ENCODE measurements at regions not wholly inside any gene's neighbourhood (a gene's known extent, or its start where the extent isn't known, plus 50 kb on each side); places are given as distances from the start of the nearest gene placed in this dataset.

DNA sequence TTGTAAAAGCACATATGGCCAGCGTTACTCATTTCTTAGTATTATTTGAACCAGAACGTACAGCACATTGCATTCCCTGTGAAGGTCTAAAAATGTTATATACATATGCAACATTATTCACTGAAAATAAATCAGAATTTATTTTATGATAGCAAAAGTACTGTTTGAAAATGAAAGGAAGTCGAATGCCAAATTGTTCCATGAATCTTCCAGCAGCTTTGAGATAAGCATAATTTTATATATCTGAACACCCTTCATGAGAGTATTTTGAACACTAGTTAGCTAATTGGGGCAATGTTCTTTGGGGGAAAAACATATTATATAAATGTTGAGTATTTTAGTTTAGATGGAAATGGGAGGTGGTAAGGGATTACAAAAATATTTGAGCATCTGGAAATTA lies 300.7 kb upstream of the SYT1 start:
- TF ChIP-seq, protein P1, sequence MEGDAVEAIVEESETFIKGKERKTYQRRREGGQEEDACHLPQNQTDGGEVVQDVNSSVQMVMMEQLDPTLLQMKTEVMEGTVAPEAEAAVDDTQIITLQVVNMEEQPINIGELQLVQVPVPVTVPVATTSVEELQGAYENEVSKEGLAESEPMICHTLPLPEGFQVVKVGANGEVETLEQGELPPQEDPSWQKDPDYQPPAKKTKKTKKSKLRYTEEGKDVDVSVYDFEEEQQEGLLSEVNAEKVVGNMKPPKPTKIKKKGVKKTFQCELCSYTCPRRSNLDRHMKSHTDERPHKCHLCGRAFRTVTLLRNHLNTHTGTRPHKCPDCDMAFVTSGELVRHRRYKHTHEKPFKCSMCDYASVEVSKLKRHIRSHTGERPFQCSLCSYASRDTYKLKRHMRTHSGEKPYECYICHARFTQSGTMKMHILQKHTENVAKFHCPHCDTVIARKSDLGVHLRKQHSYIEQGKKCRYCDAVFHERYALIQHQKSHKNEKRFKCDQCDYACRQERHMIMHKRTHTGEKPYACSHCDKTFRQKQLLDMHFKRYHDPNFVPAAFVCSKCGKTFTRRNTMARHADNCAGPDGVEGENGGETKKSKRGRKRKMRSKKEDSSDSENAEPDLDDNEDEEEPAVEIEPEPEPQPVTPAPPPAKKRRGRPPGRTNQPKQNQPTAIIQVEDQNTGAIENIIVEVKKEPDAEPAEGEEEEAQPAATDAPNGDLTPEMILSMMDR (IDR thresholded peaks at IDR 0.05) = no peak
- TF ChIP-seq POLR2A (IDR thresholded peaks at IDR 0.05) = no peak

All from thyroid gland (tissue), 4 donors.